Thyroid gland (tissue), 4 donors: ENCODE measurements at regions not wholly inside any gene's neighbourhood (a gene's known extent, or its start where the extent isn't known, plus 50 kb on each side); places are given as distances from the start of the nearest gene placed in this dataset.

Experiments
- DNase-seq, 2 donors: peaks; one replicate each; pipeline ENCODE4 v3.0.0-alpha.2; 2019
- H3K27ac ChIP-seq, 3 donors: fragments of 200-600 bp; sonication (generic); 1 replicate in 2 of 3; 2 replicates in 1 of 3; pipeline ENCODE4 v1.5.1; 2016 to 2019; ENCODE audit warnings: mild to moderate bottlenecking in 1 of 3, moderate library complexity in 1 of 3
- H3K27me3 ChIP-seq: fragments of 200-600 bp; sonication (generic); one replicate; pipeline ENCODE4 v1.5.1; 2019
- H3K36me3 ChIP-seq, 2 donors: fragments of 200-600 bp; sonication (generic); one replicate each; pipeline ENCODE4 v1.5.1; 2016 to 2019
- H3K4me1 ChIP-seq, 2 donors: fragments of 200-600 bp; sonication (generic); one replicate each; pipeline ENCODE4 v1.5.1; 2017 to 2019
- H3K4me3 ChIP-seq, 3 donors: fragments of 200-600 bp; sonication (generic); replicated peaks in 1 of 3; 1 replicate in 2 of 3; 2 replicates in 1 of 3; pipeline ENCODE4 v1.5.1; 2016; ENCODE audit warnings: mild to moderate bottlenecking in 1 of 3
- H3K9me3 ChIP-seq: fragments of 200-600 bp; sonication (generic); one replicate; pipeline ENCODE4 v1.5.1; 2017
- POLR2A ChIP-seq, 2 donors: fragments of 450-650 bp; IDR thresholded peaks; one replicate each; pipeline ENCODE4 v1.6.1; 2017; ENCODE audit warnings: antibody characterized with exemption in 2 of 2, mild to moderate bottlenecking in 2 of 2, moderate library complexity in 1 of 2
- WGBS, 2 donors: methylation state at CpG; one replicate each; pipeline ENCODE4 v1.1.5; 2017; 5-methylcytosine and 5-hydroxymethylcytosine counted together
- intact Hi-C: fragments of 100-400 bp; cut with DNase I; formaldehyde crosslinking; loops from one replicate; pipeline ENCODE4 v1.15.1; 2023
- TF ChIP-seq, protein P1 (sequence below), 6 experiments: fragments of 200-600 bp in 3 of 6; fragments of 450-650 bp in 3 of 6; sonication (generic) in 3 of 6; IDR thresholded peaks; one replicate each; pipeline ENCODE4 v1.5.1; 2016 to 2019; ENCODE audit warnings: antibody characterized with exemption in 6 of 6, mild to moderate bottlenecking in 2 of 6, inconsistent platforms in 1 of 6, moderate library complexity in 1 of 6

DNA sequence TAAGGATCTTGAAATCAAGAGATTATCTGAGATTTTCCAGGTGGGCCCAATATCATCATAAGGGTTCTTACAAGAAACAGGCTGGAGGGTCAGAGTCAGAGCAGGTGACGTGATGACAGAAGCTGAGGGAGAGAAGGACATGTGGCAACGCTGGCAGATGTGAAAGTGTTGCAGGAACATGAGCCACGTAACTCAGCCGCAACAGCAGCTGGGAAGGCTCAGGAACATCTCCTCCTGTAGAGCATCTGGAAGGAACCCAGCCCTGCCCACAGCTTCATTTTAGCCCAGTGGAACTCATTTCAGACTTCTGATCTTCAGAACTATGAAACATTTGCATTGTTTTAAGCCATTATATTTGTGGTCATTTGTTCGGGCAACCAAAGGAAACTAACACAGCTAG lies 156.3 kb upstream of the VEGFC start:
- no peaks in the 10 kb centered on the region for H3K4me1 ChIP-seq
- DNase-seq: no peak
- intact Hi-C loops: no loop called here
- no peaks in the 10 kb centered on the region for H3K9me3 ChIP-seq
- H3K27me3 ChIP-seq: no peaks in the 10 kb centered on the region
- no peak overlapping the region for H3K27ac ChIP-seq
- WGBS, 2 donors: 72 to 93% methylated on average over 5 of the region's 5 CpGs
- TF ChIP-seq, protein P1, sequence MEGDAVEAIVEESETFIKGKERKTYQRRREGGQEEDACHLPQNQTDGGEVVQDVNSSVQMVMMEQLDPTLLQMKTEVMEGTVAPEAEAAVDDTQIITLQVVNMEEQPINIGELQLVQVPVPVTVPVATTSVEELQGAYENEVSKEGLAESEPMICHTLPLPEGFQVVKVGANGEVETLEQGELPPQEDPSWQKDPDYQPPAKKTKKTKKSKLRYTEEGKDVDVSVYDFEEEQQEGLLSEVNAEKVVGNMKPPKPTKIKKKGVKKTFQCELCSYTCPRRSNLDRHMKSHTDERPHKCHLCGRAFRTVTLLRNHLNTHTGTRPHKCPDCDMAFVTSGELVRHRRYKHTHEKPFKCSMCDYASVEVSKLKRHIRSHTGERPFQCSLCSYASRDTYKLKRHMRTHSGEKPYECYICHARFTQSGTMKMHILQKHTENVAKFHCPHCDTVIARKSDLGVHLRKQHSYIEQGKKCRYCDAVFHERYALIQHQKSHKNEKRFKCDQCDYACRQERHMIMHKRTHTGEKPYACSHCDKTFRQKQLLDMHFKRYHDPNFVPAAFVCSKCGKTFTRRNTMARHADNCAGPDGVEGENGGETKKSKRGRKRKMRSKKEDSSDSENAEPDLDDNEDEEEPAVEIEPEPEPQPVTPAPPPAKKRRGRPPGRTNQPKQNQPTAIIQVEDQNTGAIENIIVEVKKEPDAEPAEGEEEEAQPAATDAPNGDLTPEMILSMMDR (IDR thresholded peaks at IDR 0.05): no peak
- TF ChIP-seq POLR2A (IDR thresholded peaks at IDR 0.05): no peak
- no peaks in the 10 kb centered on the region for H3K36me3 ChIP-seq
- H3K4me3 ChIP-seq: no peak overlapping the region

- no peaks in the 10 kb centered on the region for H3K9me3 ChIP-seq
- DNase-seq: no peak
- H3K27ac ChIP-seq: no peak overlapping the region
- WGBS, 2 donors: 77 to 89% methylated on average over 1 of the region's 1 CpG
- intact Hi-C loops: no loop called here
- no peaks in the 10 kb centered on the region for H3K27me3 ChIP-seq
- H3K4me1 ChIP-seq: no peaks in the 10 kb centered on the region
- no peak overlapping the region for H3K4me3 ChIP-seq
- H3K36me3 ChIP-seq: no peaks in the 10 kb centered on the region
- TF ChIP-seq POLR2A (IDR thresholded peaks at IDR 0.05): no peak
- TF ChIP-seq, protein P1 (IDR thresholded peaks at IDR 0.05): no peak
These were observed 160.3 kb upstream of the VEGFC start for GRCh38 chr4:176953021-176953420.

- 68 to 69% methylated on average over 3 of the region's 3 CpGs for WGBS, 2 donors
- TF ChIP-seq POLR2A (IDR thresholded peaks at IDR 0.05): no peak
- TF ChIP-seq, protein P1 (IDR thresholded peaks at IDR 0.05): no peak
These were observed 164.8 kb upstream of the VEGFC start for GRCh38 chr4:176957353-176958118.

DNA sequence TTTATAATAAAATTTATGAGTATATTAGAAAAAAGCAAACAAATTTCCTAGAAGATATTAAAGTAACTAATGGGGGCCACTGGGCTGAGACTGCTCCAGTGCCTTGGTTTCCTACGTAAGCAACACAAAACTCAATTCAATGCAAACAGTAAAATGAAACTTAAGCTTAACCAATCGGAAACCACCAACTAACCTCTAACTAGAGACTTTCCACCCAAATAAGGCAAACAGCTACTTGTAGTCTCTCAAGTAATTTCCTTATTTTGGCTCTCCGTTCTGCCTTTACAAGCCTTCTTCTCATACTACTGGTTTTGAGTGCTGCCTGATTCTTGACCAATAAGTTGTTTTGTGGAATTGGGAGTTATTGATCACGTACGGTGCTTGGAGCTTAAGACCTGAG lies 167.3 kb upstream of the VEGFC start:
- TF ChIP-seq, protein P1 (IDR thresholded peaks at IDR 0.05): no peak
- TF ChIP-seq POLR2A (IDR thresholded peaks at IDR 0.05): no peak
- no peak overlapping the region for H3K27ac ChIP-seq
- DNase-seq: no peak
- H3K4me1 ChIP-seq: no peaks in the 10 kb centered on the region
- no peaks in the 10 kb centered on the region for H3K9me3 ChIP-seq
- H3K36me3 ChIP-seq: no peaks in the 10 kb centered on the region
- intact Hi-C loops: no loop called here
- no peak overlapping the region for H3K4me3 ChIP-seq
- WGBS, 2 donors: 89 to 93% methylated on average over 5 of the region's 5 CpGs
- no peaks in the 10 kb centered on the region for H3K27me3 ChIP-seq

More at GRCh38 chr4:176957353-176958118, 164.8 kb upstream of the VEGFC start:
- Histone ChIP-seq H3K4me3 (no peak overlapping the region), H3K36me3 (no peaks in the 10 kb centered on the region), H3K4me1 (no peaks in the 10 kb centered on the region), H3K27ac (no peak overlapping the region), H3K27me3 (no peaks in the 10 kb centered on the region), H3K9me3 (no peaks in the 10 kb centered on the region)
- intact Hi-C loops: no loop called here
- no peak for DNase-seq

- Histone ChIP-seq H3K9me3 (no peaks in the 10 kb centered on the region), H3K27ac (no peak overlapping the region), H3K4me3 (no peak overlapping the region), H3K4me1 (no peaks in the 10 kb centered on the region), H3K36me3 (no peaks in the 10 kb centered on the region), H3K27me3 (no peaks in the 10 kb centered on the region)
- intact Hi-C loops: no loop called here
- no peak for TF ChIP-seq POLR2A (IDR thresholded peaks at IDR 0.05)
- TF ChIP-seq, protein P1 (IDR thresholded peaks at IDR 0.05): no peak
- 60 to 65% methylated on average over 2 of the region's 2 CpGs for WGBS, 2 donors
- no peak for DNase-seq
These were observed 170.4 kb upstream of the VEGFC start for GRCh38 chr4:176963121-176963520.
